Erythroblast (primary cell): ENCODE measurements at regions not wholly inside any gene's neighbourhood (a gene's known extent, or its start where the extent isn't known, plus 50 kb on each side); places are given as distances from the start of the nearest gene placed in this dataset.

Experiments used
- GATA1 ChIP-seq: IDR thresholded peaks from 2 replicates; pipeline ENCODE4 v1.6.1; 2011; ENCODE audit warnings: low read depth, mild to moderate bottlenecking, control low read depth, low read length, moderate library complexity
- POLR2A ChIP-seq: IDR thresholded peaks from 2 replicates; pipeline ENCODE4 v1.6.1; 2011; ENCODE audit warnings: mild to moderate bottlenecking, low read length

GRCh38 chr3:82807781-82808180 lies 1046.3 kb upstream of the GBE1 start:
- no peak for TF ChIP-seq POLR2A
- TF ChIP-seq GATA1 = no peak
